ENCODE measurements at regions not wholly inside any gene's neighbourhood (a gene's known extent, or its start where the extent isn't known, plus 50 kb on each side); places are given as distances from the start of the nearest gene placed in this dataset.

DNA sequence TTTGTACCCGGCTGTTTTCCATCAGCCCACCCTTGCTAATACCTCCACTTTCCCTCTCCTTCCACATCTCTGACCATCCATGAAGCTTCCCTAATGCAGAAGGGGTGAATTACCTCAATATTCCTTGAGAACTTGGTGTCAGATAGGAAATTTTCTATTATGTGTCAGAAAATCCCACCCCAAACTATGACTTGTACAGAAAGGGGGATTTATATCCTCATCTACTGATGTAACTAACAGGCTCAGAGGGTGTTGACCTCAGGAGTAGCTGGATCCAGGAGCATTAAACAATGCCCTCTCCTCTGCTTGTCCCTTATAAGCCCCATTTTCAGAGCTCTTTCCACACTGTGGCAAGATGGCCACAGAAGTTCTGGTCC lies 242.8 kb upstream of the TLE3 start:
- H3K27ac ChIP-seq (ENCODE audit: low read length), result no peak overlapping the region
- H3K36me3 ChIP-seq (ENCODE audit: control insufficient read depth in 1 of 2, insufficient read depth in 2 of 2, low read length in 2 of 2), result no peaks in the 10 kb centered on the region
- no peaks in the 10 kb centered on the region for H3K9me3 ChIP-seq (ENCODE audit: control insufficient read depth in 1 of 2, low read length in 2 of 2)
- H3K4me1 ChIP-seq (ENCODE audit: control insufficient read depth in 1 of 2, insufficient read depth in 2 of 2, low read length in 2 of 2), result peaks cover 6 to 12% of the 10 kb centered on the region in 2 donors
- no peaks in the 10 kb centered on the region for H3K27me3 ChIP-seq (ENCODE audit: low read depth, low read length)
- no peak overlapping the region for H3K4me3 ChIP-seq (ENCODE audit: low read depth in 1 of 2, low read length in 2 of 2)

DNA sequence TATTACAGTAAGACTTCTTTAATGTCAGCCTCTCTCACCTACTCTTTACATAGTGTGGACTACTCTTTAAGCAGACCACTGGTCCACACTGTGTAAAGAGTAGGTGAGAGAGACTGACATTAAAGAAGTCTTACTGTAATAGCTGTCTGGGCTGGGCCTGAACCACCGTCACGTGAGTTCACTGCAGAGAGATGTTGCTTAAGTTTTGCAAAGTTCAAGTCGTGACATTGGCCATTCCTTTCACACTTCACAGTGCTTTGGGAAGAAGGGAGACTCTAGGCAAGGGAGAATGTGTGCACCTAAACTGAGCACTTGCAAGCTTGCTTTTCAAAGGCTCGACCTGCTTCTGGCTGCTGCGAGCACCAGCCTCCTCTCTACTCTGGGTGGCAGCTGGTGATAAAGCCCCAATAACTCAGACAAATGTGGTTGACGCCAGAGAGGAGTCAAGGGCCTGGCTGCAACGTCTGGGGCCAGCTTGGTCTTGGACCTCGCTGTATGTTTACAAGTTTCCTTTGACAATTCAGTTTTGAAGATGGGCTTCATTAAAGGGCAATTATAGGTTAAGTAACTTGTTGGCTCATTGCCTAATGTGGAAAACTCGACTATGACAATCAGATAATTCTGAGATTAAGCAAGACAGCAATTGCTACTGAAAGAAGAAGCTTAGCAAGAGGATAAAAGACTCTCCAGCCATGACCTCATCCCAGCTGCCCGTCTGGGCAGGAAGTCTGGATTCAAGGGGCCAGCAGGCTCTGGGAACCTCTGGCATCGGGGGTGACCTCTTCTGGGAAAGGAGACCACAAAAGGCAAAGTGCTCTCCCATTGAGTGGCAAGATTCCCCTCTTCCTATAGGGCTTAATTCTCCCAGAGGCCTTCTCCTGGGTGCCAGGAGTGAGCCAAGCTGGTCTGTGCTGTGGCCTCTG lies 242.1 kb upstream of the TLE3 start:
- Histone ChIP-seq H3K4me1 (ENCODE audit: control insufficient read depth in 1 of 2, insufficient read depth in 2 of 2, low read length in 2 of 2) (peaks cover 6 to 12% of the 10 kb centered on the region in 2 donors), H3K4me3 (ENCODE audit: low read depth in 1 of 2, low read length in 2 of 2) (no peak overlapping the region), H3K27me3 (ENCODE audit: low read depth, low read length) (no peaks in the 10 kb centered on the region), H3K9me3 (ENCODE audit: control insufficient read depth in 1 of 2, low read length in 2 of 2) (peaks cover under 1 to 3% of the 10 kb centered on the region in 2 donors), H3K27ac (ENCODE audit: low read length) (no peak overlapping the region), H3K36me3 (ENCODE audit: control insufficient read depth in 1 of 2, insufficient read depth in 2 of 2, low read length in 2 of 2) (no peaks in the 10 kb centered on the region)

DNA sequence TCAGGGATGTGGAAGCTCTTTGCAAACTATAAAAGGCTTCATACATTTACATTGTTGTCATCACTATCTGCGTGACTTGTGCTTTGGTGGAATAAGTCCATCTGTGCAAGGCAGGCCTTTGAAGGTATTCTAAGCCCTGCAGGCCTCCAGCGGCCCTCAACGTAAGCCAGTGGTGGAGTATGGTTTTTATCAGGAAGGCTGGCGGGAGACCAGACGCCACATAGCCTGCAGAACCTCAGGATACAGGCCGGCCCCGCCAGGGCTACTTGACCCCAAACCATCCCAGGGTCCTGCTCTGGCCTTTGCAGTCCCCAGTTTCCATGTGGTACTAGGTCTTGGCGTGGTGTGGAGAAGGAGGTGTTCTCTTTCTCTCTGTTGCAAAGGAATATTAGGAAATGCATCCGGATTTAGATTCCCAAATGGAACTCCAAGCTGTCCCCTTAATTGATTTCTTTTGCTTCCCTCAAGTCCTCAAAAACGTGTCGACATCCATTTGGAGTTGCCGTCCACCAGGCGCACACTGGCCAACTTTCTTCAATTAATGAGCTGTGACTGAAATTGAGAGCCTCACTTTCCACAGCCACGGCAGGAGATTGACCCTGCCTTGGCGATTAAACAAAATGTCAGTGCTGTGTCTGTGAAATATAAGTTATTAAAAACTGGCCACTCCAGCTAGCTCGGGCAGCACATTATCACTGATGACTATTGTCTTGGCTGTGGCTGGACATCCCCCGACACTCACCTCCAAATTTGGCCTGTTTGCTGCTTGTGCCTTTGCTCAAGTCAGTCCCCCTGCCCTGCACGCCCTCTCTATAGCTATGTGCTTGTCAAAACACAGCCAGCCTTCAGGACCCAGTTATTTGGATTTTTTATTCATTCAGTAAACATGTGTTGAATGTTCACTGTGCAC lies 239.8 kb upstream of the TLE3 start:
- no peak overlapping the region for H3K27ac ChIP-seq (ENCODE audit: low read length)
- no peaks in the 10 kb centered on the region for H3K36me3 ChIP-seq (ENCODE audit: control insufficient read depth in 1 of 2, insufficient read depth in 2 of 2, low read length in 2 of 2)
- no peaks in the 10 kb centered on the region for H3K27me3 ChIP-seq (ENCODE audit: low read depth, low read length)
- no peak overlapping the region for H3K4me3 ChIP-seq (ENCODE audit: low read depth in 1 of 2, low read length in 2 of 2)
- peaks cover 8 to 15% of the 10 kb centered on the region in 2 donors for H3K9me3 ChIP-seq (ENCODE audit: control insufficient read depth in 1 of 2, low read length in 2 of 2)
- H3K4me1 ChIP-seq (ENCODE audit: control insufficient read depth in 1 of 2, insufficient read depth in 2 of 2, low read length in 2 of 2), result peaks cover 6 to 12% of the 10 kb centered on the region in 2 donors

DNA sequence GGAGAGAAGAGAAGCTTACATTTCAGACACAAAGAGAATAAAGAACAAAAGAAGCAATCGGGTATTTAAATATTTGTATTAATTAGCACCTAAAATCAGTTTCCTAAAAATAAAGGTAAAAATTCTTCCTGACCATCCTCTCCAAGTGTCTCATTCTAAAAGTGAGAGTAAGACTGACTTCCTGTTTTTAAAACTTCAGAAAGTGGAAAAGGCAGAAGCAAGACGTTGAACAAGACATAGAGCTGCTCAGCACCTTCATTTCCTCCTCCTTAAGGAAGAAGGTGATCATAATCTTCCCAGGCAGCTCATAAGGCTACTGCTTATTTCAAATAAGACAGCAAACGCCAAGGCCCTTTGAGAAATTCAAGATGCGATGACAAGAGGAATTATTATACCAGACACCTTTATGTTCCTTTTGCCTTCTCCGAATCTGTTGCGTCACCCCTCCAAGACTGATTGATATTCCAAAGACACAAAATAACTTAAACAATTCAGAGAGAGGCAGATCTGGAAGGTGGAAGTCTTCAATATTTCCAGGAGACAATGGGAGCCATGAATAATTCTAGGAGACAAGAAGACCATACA lies 238.8 kb upstream of the TLE3 start:
- H3K4me1 ChIP-seq (ENCODE audit: control insufficient read depth in 1 of 2, insufficient read depth in 2 of 2, low read length in 2 of 2), result peaks cover 6 to 12% of the 10 kb centered on the region in 2 donors
- peaks cover 8 to 15% of the 10 kb centered on the region in 2 donors for H3K9me3 ChIP-seq (ENCODE audit: control insufficient read depth in 1 of 2, low read length in 2 of 2)
- no peaks in the 10 kb centered on the region for H3K36me3 ChIP-seq (ENCODE audit: control insufficient read depth in 1 of 2, insufficient read depth in 2 of 2, low read length in 2 of 2)
- no peak overlapping the region for H3K4me3 ChIP-seq (ENCODE audit: low read depth in 1 of 2, low read length in 2 of 2)
- no peak overlapping the region for H3K27ac ChIP-seq (ENCODE audit: low read length)
- H3K27me3 ChIP-seq (ENCODE audit: low read depth, low read length), result no peaks in the 10 kb centered on the region

DNA sequence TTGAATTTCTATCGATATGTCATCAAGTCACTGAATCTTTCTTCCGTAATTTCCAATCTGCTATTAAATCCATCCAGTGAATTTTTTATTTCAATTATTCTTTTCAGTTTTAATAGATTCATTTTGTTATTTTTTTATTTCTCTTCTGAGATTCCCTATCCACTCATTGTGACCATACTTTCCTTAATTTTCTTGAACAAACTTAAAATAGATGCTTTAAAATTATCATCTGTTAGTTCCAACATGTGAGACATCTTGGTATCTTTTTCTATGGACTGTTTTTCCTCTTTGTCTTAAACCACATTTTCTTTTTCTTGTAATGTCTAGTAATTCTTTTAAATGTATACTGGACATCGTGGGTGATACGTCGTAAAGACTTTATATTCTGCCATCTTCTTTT lies 236.6 kb upstream of the TLE3 start:
- no peak overlapping the region for H3K4me3 ChIP-seq (ENCODE audit: low read depth in 1 of 2, low read length in 2 of 2)
- peaks cover 0 to 7% of the 10 kb centered on the region in 2 donors for H3K4me1 ChIP-seq (ENCODE audit: control insufficient read depth in 1 of 2, insufficient read depth in 2 of 2, low read length in 2 of 2)
- H3K36me3 ChIP-seq (ENCODE audit: control insufficient read depth in 1 of 2, insufficient read depth in 2 of 2, low read length in 2 of 2), result no peaks in the 10 kb centered on the region
- H3K27me3 ChIP-seq (ENCODE audit: low read depth, low read length), result no peaks in the 10 kb centered on the region
- H3K27ac ChIP-seq (ENCODE audit: low read length), result no peak overlapping the region
- H3K9me3 ChIP-seq (ENCODE audit: control insufficient read depth in 1 of 2, low read length in 2 of 2), result peaks cover 8 to 15% of the 10 kb centered on the region in 2 donors

DNA sequence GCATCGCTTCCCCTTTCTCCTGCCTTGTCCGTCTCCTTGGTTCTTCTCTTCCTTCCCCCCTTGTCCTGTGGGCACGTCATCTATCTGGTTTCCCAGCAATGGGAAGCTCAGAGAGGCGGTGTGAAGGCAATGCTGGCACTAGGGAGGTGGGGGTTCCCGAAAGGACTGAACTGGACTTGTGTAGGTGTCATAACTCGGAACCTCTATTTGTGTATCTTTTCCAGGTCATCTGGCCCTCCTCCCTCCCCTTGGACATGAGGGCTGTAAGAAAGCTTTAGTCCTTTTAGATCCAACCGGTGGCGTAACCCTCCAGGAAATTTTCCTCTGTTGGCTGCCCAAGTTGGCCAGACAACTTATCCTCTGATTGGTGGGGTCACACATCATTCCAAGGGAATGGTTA lies 231.5 kb upstream of the TLE3 start:
- Histone ChIP-seq H3K4me3 (ENCODE audit: low read depth in 1 of 2, low read length in 2 of 2) (no peak overlapping the region), H3K27me3 (ENCODE audit: low read depth, low read length) (no peaks in the 10 kb centered on the region), H3K36me3 (ENCODE audit: control insufficient read depth in 1 of 2, insufficient read depth in 2 of 2, low read length in 2 of 2) (no peaks in the 10 kb centered on the region), H3K9me3 (ENCODE audit: control insufficient read depth in 1 of 2, low read length in 2 of 2) (peaks cover 3 to 6% of the 10 kb centered on the region in 2 donors), H3K4me1 (ENCODE audit: control insufficient read depth in 1 of 2, insufficient read depth in 2 of 2, low read length in 2 of 2) (peaks cover 5 to 20% of the 10 kb centered on the region in 2 donors), H3K27ac (ENCODE audit: low read length) (no peak overlapping the region)

DNA sequence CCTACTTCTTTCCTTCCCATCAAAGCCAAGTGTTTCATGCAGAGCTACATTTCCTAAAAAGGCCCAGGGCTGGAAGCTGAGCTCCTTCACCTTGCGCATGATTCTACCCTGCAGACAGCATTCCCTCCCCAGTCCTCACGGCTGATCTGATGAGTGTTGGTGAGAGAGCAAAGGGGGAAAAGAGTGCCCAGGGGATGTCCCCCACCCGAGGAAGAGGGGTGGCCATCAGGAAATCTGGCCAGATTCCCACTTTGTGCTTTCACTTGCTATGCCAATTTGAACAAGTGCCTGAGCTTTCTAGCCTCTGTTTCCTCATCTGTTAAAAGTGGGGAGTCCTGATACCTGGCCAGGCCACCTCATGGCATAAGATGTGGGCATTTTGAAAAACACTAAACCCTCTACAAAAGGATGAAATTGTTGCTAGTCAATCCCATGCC lies 231.0 kb upstream of the TLE3 start:
- H3K27ac ChIP-seq (ENCODE audit: low read length), result no peak overlapping the region
- H3K9me3 ChIP-seq (ENCODE audit: control insufficient read depth in 1 of 2, low read length in 2 of 2), result peaks cover 1 to 3% of the 10 kb centered on the region in 2 donors
- no peaks in the 10 kb centered on the region for H3K27me3 ChIP-seq (ENCODE audit: low read depth, low read length)
- H3K4me3 ChIP-seq (ENCODE audit: low read depth in 1 of 2, low read length in 2 of 2), result no peak overlapping the region
- H3K36me3 ChIP-seq (ENCODE audit: control insufficient read depth in 1 of 2, insufficient read depth in 2 of 2, low read length in 2 of 2), result no peaks in the 10 kb centered on the region
- H3K4me1 ChIP-seq (ENCODE audit: control insufficient read depth in 1 of 2, insufficient read depth in 2 of 2, low read length in 2 of 2), result peaks cover 9 to 24% of the 10 kb centered on the region in 2 donors

DNA sequence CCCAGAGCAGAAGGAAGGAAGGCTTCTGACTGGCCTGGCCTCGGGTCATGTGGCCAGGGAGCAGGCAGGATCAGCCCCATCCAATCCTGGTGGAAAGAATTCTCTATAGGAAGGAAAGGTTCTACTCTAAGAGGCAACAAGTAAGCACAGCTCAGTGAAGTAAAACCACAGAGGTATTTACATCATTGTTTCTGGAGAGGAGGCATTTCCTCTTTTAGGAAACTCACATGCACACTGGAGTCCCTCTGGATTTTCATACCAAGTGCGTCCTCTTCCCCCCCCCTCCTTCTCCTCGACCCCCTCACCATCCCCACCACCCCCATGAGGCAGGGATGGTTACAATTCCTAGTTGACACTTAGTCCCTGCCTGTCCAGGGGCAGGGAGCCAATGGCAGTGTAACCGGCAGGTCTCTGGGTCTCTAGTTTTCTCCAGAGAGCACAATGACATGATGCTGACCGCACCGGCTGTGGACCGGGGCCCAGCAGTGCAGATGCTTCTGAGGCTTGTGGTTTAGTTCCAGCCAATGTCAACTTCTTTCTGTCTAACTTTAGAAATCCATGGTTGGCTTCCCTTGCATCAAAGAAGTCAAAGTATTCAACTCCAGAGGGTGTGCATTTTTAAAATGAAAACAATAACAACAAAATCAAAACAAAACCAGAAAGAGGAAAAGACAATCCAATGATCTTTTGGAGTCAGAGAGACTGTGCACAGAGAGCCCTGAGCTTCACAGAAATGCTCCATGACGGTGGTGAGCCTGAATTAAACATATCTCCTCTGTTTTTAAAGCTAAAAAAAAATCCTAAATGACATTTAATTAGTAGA lies 230.3 kb upstream of the TLE3 start:
- Histone ChIP-seq H3K27ac (ENCODE audit: low read length) (no peak overlapping the region), H3K9me3 (ENCODE audit: control insufficient read depth in 1 of 2, low read length in 2 of 2) (no peaks in the 10 kb centered on the region)

DNA sequence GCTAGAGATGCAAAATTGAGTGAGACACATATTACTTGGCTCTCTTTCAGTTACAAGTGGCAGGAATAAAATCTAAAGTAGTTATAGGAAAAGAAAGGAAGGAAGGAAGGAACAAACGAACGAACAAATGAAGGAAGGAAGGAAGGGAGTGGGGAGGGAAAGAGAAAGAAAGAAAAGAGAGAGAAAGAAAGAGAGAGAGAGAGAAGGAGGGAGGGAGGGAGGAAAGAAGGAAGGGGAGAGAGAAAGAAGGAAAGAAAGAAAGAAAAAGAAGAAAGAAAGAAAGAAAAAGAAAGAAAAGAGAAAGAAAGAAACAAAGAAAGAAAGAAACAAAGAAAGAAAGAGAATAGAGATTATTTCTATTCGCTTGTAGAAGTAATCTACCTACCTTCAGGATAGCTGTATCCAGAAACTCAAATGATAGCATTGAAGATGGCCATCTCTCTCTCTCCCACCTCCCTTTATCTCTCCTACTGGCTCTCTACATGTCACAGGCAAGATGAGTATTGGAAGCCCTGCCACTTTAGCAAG lies 229.7 kb upstream of the TLE3 start:
- Histone ChIP-seq H3K36me3 (ENCODE audit: control insufficient read depth in 1 of 2, insufficient read depth in 2 of 2, low read length in 2 of 2) (no peaks in the 10 kb centered on the region), H3K27me3 (ENCODE audit: low read depth, low read length) (no peaks in the 10 kb centered on the region), H3K4me3 (ENCODE audit: low read depth in 1 of 2, low read length in 2 of 2) (no peak overlapping the region), H3K27ac (ENCODE audit: low read length) (no peak overlapping the region), H3K9me3 (ENCODE audit: control insufficient read depth in 1 of 2, low read length in 2 of 2) (no peaks in the 10 kb centered on the region), H3K4me1 (ENCODE audit: control insufficient read depth in 1 of 2, insufficient read depth in 2 of 2, low read length in 2 of 2) (peaks cover 19 to 36% of the 10 kb centered on the region in 2 donors)

More for the DNA sequence above, 230.3 kb upstream of the TLE3 start:
- H3K27me3 ChIP-seq (ENCODE audit: low read depth, low read length), result no peaks in the 10 kb centered on the region
- no peaks in the 10 kb centered on the region for H3K36me3 ChIP-seq (ENCODE audit: control insufficient read depth in 1 of 2, insufficient read depth in 2 of 2, low read length in 2 of 2)
- no peak overlapping the region for H3K4me3 ChIP-seq (ENCODE audit: low read depth in 1 of 2, low read length in 2 of 2)
- peaks cover 15 to 30% of the 10 kb centered on the region in 2 donors for H3K4me1 ChIP-seq (ENCODE audit: control insufficient read depth in 1 of 2, insufficient read depth in 2 of 2, low read length in 2 of 2)

Data from muscle layer of duodenum (tissue), 2 donors.